GM18519 (cell line): ENCODE measurements at regions not wholly inside any gene's neighbourhood (a gene's known extent, or its start where the extent isn't known, plus 50 kb on each side); places are given as distances from the start of the nearest gene placed in this dataset.

ENCODE experiments used
- ATAC-seq: cut with Tn5 transposase; IDR thresholded peaks from one replicate; pipeline ENCODE4 v1.9.1; 2021; ENCODE audit warnings: mild to moderate bottlenecking, moderate library complexity; ENCODE audit not compliant: unreplicated experiment, low FRiP score

- ATAC-seq: peak; percentile 50
These were observed 185.7 kb upstream of the ADO start for GRCh38 chr10:62618576-62619412.

DNA sequence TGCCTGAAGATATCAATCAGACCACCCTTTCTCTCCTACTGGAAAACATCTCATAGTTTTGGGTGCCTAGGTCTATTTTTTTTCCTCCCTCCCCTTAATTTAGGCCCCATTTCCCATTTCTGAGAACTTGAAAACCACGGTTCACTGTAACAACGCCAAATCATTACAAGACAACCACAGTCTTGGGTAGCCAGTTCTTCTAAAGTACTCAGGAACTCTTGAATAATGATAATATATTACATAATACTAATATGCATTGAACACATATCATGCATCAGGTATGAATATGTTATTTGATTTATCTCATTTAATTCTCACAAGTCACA, 185.1 kb upstream of the ADO start:
- no peak for ATAC-seq

GRCh38 chr10:62620491-62620890, 184.0 kb upstream of the ADO start:
- no peak for ATAC-seq

GRCh38 chr10:62623223-62623622, 181.3 kb upstream of the ADO start:
- no peak for ATAC-seq

DNA sequence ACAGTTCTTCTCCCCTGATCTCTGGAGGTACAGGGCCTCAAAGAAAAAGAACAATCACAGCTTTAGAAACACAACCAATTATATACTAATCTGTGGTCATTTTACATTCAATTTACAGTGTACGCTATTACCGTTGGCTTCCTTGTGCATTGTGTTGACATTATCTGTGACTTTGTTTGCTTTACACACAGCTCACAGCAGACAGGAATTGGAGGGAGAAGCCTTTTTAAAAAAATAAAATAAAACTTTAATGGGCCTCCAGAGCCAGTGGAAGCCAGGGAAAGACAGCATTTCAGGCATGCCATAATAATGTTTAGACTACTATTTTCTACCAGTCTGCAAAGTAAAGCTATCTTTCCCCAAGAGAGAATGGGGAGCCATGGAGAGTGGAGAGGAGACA, 179.0 kb upstream of the ADO start:
- no peak for ATAC-seq

DNA sequence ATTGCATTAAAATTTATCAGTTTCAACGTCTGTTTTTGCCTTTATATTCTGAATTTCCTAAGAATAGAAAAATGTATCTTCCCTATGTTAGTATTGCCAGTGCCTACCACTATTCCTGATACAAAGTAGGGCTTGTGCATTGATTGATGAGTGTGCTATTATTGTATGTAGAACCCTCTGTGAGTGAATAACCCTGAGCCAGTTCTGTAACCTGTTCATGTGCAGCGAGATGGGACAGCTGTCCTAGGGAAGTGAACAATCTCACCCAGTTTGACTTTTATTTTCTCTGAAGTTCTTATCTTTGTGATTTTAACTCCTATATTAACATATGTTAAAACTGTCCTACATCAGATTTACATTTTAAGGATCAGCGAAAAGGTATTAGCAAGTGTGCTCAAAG, 178.4 kb upstream of the ADO start:
- ATAC-seq: no peak

- ATAC-seq: no peak
These were observed 177.7 kb upstream of the ADO start for GRCh38 chr10:62626817-62627216.

DNA sequence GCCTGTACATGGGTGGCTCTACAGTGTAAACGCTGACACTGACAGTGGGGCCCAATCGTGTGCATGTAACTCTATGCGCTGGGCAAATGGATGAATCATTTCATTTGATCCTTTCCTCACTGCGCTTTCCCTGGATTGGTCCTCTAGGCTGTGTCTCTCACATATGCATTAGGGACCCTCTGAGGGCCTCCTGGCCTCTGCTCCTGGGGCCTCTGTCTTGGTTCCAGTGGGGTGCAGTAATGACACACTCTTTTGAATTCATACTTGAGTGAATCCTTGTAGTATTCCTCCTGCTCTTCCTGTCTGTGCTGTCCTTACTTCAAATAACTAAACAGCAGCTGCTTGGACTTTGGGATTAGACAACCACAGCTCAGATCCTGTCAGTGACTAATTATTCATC, 176.5 kb upstream of the ADO start:
- no peak for ATAC-seq

GRCh38 chr10:62631241-62631640, 173.3 kb upstream of the ADO start:
- ATAC-seq: no peak

GRCh38 chr10:62632071-62632809, 172.3 kb upstream of the ADO start:
- ATAC-seq: peak; percentile 67

GRCh38 chr10:62633976-62634375, 170.5 kb upstream of the ADO start:
- no peak for ATAC-seq

DNA sequence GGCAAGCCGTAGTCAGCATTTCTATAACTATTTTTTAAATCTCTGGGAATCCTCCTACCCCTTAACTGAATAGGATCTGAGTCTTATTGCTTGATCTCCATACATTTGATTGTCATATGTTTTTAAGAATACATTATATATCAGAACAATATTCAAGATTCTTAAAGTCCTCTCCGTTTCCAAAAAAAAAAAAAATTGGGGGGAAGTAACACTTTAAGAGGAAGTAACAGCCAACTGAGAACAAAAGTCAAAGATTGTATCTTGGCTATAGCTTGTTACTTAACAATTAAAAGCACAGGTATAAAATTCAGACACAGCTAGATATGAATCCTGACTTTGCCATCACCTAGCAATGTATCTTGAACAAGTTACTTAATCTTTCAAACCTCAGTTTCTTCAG, 169.9 kb upstream of the ADO start:
- ATAC-seq: no peak

- ATAC-seq: no peak
These were observed 169.4 kb upstream of the ADO start for GRCh38 chr10:62635127-62635526.

- ATAC-seq: no peak
These were observed 167.7 kb upstream of the ADO start for GRCh38 chr10:62636825-62637248.

DNA sequence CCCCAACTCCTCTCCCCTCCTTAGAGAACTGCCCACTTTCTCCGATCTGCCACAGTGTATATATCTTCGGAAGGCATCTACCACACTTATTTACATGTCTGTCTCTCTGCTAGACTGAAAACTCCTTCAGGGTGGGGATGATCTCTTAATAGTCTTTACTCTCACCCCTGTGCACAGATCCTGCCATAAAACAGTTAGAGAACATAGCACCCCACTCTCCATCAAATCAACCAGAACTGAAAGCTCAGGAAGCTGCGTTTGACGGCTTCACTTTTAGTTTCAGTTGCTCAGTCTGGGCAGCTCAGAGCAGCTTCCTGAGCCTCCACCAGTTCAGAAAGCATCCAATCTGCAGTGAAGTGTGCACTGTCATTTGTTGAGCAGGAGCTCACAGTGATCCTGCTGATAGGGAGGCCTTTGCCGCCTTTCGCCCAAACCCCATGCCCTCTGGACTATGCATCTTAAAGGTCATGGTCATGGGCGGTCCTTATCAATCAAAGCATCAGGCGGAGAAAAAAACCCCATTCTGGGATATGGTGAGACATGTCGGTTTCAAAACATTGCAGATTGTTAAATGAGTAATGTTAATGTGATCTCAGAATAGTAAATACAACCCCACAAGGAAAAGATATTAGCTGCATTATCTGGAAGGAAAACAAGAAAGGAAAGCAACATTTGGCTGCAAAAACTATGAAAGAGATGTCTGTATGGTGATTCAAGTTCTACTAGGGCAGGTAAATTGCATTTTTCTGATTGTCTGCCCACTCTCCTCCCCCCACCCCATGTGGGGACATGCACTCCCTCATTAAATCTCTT, 167.1 kb upstream of the ADO start:
- peak; percentile 49 for ATAC-seq

DNA sequence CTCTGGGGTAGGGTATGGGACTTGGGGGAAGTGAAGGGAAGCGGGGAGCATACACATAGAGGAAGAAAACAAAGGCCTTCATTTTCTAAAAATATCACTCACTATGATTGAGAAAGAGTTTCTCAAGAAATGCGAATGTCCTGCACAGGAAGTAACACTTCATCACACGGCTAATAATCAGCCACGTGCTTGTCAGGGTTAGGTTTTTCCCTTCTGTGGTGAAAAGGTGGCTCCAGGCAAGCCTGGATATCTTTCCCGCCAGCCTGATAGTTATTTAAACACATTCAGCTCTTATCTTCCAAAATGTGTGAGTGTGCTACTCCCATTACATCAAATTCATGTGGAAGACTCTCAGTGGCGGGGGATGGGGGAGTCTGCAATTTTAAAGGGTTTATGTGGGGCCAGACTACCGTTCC, 166.4 kb upstream of the ADO start:
- ATAC-seq: no peak

- ATAC-seq: no peak
These were observed 165.4 kb upstream of the ADO start for GRCh38 chr10:62639144-62639543.

- ATAC-seq: no peak
These were observed 164.1 kb upstream of the ADO start for GRCh38 chr10:62640411-62640810.

- ATAC-seq: no peak
These were observed 160.6 kb upstream of the ADO start for GRCh38 chr10:62643606-62644587.
